IMR-90 (cell line): ENCODE measurements at regions not wholly inside any gene's neighbourhood (a gene's known extent, or its start where the extent isn't known, plus 50 kb on each side); places are given as distances from the start of the nearest gene placed in this dataset.

Source experiments
- BHLHE40 ChIP-seq: fragments of 150-350 bp; IDR thresholded peaks from 2 replicates; pipeline ENCODE4 v1.6.1; 2016; ENCODE audit warnings: mild to moderate bottlenecking, low read depth, low read length
- CHD1 ChIP-seq: IDR thresholded peaks from 2 replicates; pipeline ENCODE4 v1.6.1; 2012; ENCODE audit warnings: low read depth, low read length, improper control_type of control experiment
- CTCF ChIP-seq: conservative IDR thresholded peaks from 2 replicates; pipeline ENCODE4 v1.5.1; 2012; ENCODE audit warnings: mild to moderate bottlenecking, low read depth, low read length, improper control_type of control experiment
- ELK1 ChIP-seq: fragments of 150-350 bp; IDR thresholded peaks from 2 replicates; pipeline ENCODE4 v1.6.1; 2016; ENCODE audit warnings: low read depth, mild to moderate bottlenecking, low read length, moderate library complexity, borderline replicate concordance
- MXI1 ChIP-seq: IDR thresholded peaks from 2 replicates; pipeline ENCODE4 v1.6.1; 2012; ENCODE audit warnings: low read depth, mild to moderate bottlenecking, low read length, moderate library complexity, borderline replicate concordance
- NFE2L2 ChIP-seq: fragments of 150-350 bp; IDR thresholded peaks from 2 replicates; pipeline ENCODE4 v1.6.1; 2016; ENCODE audit warnings: low read depth, mild to moderate bottlenecking, low read length
- POLR2A ChIP-seq: IDR thresholded peaks from 2 replicates; pipeline ENCODE4 v1.6.1; 2012; ENCODE audit warnings: mild to moderate bottlenecking, low read depth, low read length
- RAD21 ChIP-seq: IDR thresholded peaks from 2 replicates; pipeline ENCODE4 v1.6.1; 2012; ENCODE audit warnings: low read length, improper control_type of control experiment
- SMC3 ChIP-seq: fragments of 150-350 bp; IDR thresholded peaks from 2 replicates; pipeline ENCODE4 v1.6.1; 2016; ENCODE audit warnings: low read depth, mild to moderate bottlenecking, antibody characterized with exemption, low read length, moderate library complexity
- USF2 ChIP-seq: fragments of 150-350 bp; IDR thresholded peaks from 2 replicates; pipeline ENCODE4 v1.6.1; 2017; ENCODE audit warnings: mild to moderate bottlenecking, antibody characterized with exemption, low read length, low read depth

GRCh38 chr2:150653351-150653750, 165.9 kb upstream of the RND3 start:
- TF ChIP-seq CTCF (no peak), RAD21 (no peak), POLR2A (no peak), USF2 (no peak), MXI1 (no peak), NFE2L2 (no peak), SMC3 (no peak), BHLHE40 (no peak), CHD1 (no peak), ELK1 (no peak)
